H9 (cell line): ENCODE measurements at regions not wholly inside any gene's neighbourhood (a gene's known extent, or its start where the extent isn't known, plus 50 kb on each side); places are given as distances from the start of the nearest gene placed in this dataset.

Experiments used
- DNase-seq: peaks from one replicate; pipeline ENCODE4 v3.0.0-alpha.2; 2017
- H2AFZ ChIP-seq: one replicate; pipeline ENCODE4 v1.6.1; 2013; ENCODE audit warnings: mild to moderate bottlenecking, low read length, control low read depth, moderate library complexity
- H2AK5ac ChIP-seq: 2 replicates; pipeline ENCODE4 v1.6.1; 2013; ENCODE audit warnings: low read length, control low read depth, mixed read lengths; ENCODE audit not compliant: insufficient read length
- H2BK120ac ChIP-seq: one replicate; pipeline ENCODE4 v1.6.1; 2013; ENCODE audit warnings: low read depth, mild to moderate bottlenecking, low read length, control low read depth, inconsistent platforms; ENCODE audit not compliant: poor library complexity, severe bottlenecking
- H2BK12ac ChIP-seq: 2 replicates; pipeline ENCODE4 v1.6.1; 2013; ENCODE audit warnings: low read length, control low read depth, mixed read lengths, low read depth; ENCODE audit not compliant: insufficient read length
- H2BK15ac ChIP-seq: 2 replicates; pipeline ENCODE4 v1.6.1; 2013; ENCODE audit warnings: low read depth, low read length, control low read depth
- H2BK20ac ChIP-seq: one replicate; pipeline ENCODE4 v1.6.1; 2013; ENCODE audit warnings: low read depth, mild to moderate bottlenecking, low read length, control low read depth, inconsistent platforms; ENCODE audit not compliant: poor library complexity, severe bottlenecking
- H2BK5ac ChIP-seq: 2 replicates; pipeline ENCODE4 v1.6.1; 2013; ENCODE audit warnings: low read length, control low read depth, mixed read lengths; ENCODE audit not compliant: insufficient read length
- H3K14ac ChIP-seq: 2 replicates; pipeline ENCODE4 v1.6.1; 2013; ENCODE audit warnings: low read length, control low read depth; ENCODE audit not compliant: insufficient read depth
- H3K18ac ChIP-seq: 2 replicates; pipeline ENCODE4 v1.6.1; 2013; ENCODE audit warnings: low read depth, mild to moderate bottlenecking, mixed read lengths, low read length, control low read depth; ENCODE audit not compliant: insufficient read length
- H3K23ac ChIP-seq: 2 replicates; pipeline ENCODE4 v1.6.1; 2013; ENCODE audit warnings: low read length, control low read depth, mixed read lengths, low read depth; ENCODE audit not compliant: insufficient read length
- H3K23me2 ChIP-seq: 2 replicates; pipeline ENCODE4 v1.6.1; 2013; ENCODE audit warnings: low read depth, mild to moderate bottlenecking, mixed read lengths, low read length, control low read depth; ENCODE audit not compliant: insufficient read length, poor library complexity, severe bottlenecking
- H3K27ac ChIP-seq: 2 replicates; pipeline ENCODE4 v1.5.1; 2013; ENCODE audit warnings: low read length, control low read depth, mixed read lengths, low read depth; ENCODE audit not compliant: insufficient read length
- H3K27me3 ChIP-seq: 2 replicates; pipeline ENCODE4 v1.6.1; 2013; ENCODE audit warnings: low read length, control low read depth, inconsistent platforms; ENCODE audit not compliant: insufficient read depth
- H3K4ac ChIP-seq: 2 replicates; pipeline ENCODE4 v1.6.1; 2013; ENCODE audit warnings: low read depth, mild to moderate bottlenecking, control low read depth, inconsistent platforms, low read length, moderate library complexity
- H3K4me1 ChIP-seq: 2 replicates; pipeline ENCODE4 v1.6.1; 2013; ENCODE audit warnings: low read length, control low read depth, inconsistent platforms; ENCODE audit not compliant: insufficient read depth
- H3K4me2 ChIP-seq: 2 replicates; pipeline ENCODE4 v1.6.1; 2013; ENCODE audit warnings: low read length, control low read depth, mixed read lengths; ENCODE audit not compliant: insufficient read length, insufficient read depth
- H3K56ac ChIP-seq: 2 replicates; pipeline ENCODE4 v1.6.1; 2013; ENCODE audit warnings: low read depth, mild to moderate bottlenecking, mixed read lengths, low read length, control low read depth; ENCODE audit not compliant: insufficient read length
- H3K79me1 ChIP-seq: 2 replicates; pipeline ENCODE4 v1.6.1; 2013; ENCODE audit warnings: low read depth, mild to moderate bottlenecking, moderate library complexity, low read length, control low read depth, inconsistent platforms; ENCODE audit not compliant: insufficient read depth, poor library complexity, severe bottlenecking
- H3K79me2 ChIP-seq: 2 replicates; pipeline ENCODE4 v1.6.1; 2013; ENCODE audit warnings: low read length, control low read depth, inconsistent platforms; ENCODE audit not compliant: insufficient read depth
- H3K9ac ChIP-seq: 2 replicates; pipeline ENCODE4 v1.6.1; 2013; ENCODE audit warnings: low read length, control low read depth, mixed read lengths; ENCODE audit not compliant: insufficient read length; ENCODE audit errors: extremely low read depth
- H3K9me3 ChIP-seq: one replicate; pipeline ENCODE4 v1.6.1; 2013; ENCODE audit warnings: low read depth, low read length, inconsistent platforms; ENCODE audit not compliant: control insufficient read depth
- H3T11ph ChIP-seq: one replicate; pipeline ENCODE4 v1.6.1; 2013; ENCODE audit warnings: mild to moderate bottlenecking, low read length, control low read depth, inconsistent platforms
- H4K20me1 ChIP-seq: one replicate; pipeline ENCODE4 v1.6.1; 2013; ENCODE audit not compliant: control insufficient read depth, insufficient read length, insufficient read depth
- H4K5ac ChIP-seq: 2 replicates; pipeline ENCODE4 v1.6.1; 2013; ENCODE audit warnings: low read depth, mild to moderate bottlenecking, mixed read lengths, low read length, control low read depth; ENCODE audit not compliant: insufficient read length
- H4K8ac ChIP-seq: replicated peaks from 2 replicates; pipeline ENCODE4 v1.6.1; 2013; ENCODE audit warnings: low read length, control low read depth, mixed read lengths, low read depth; ENCODE audit not compliant: insufficient read length
- H4K91ac ChIP-seq: 2 replicates; pipeline ENCODE4 v1.6.1; 2013; ENCODE audit warnings: low read depth, mild to moderate bottlenecking, moderate library complexity, mixed read lengths, low read length, control low read depth; ENCODE audit not compliant: insufficient read length
- H3K27ac Mint-ChIP-seq, 3 experiments: 2 replicates in 2 of 3; 3 replicates in 1 of 3; pipeline ENCODE4 v1.8.0; 2020 to 2021; ENCODE audit warnings: mixed read lengths in 3 of 3, mild to moderate bottlenecking in 1 of 3, moderate library complexity in 1 of 3
- H3K27me3 Mint-ChIP-seq: 2 replicates; pipeline ENCODE4 v1.8.0; 2021; ENCODE audit warnings: low read depth, mild to moderate bottlenecking, moderate library complexity, mixed read lengths
- H3K36me3 Mint-ChIP-seq, 3 experiments: 2 replicates in 2 of 3; 3 replicates in 1 of 3; pipeline ENCODE4 v1.8.0; 2020 to 2021; ENCODE audit warnings: low read depth in 3 of 3, mixed read lengths in 3 of 3; ENCODE audit not compliant: insufficient read depth in 1 of 3
- H3K4me1 Mint-ChIP-seq, 2 experiments: 2 replicates each; pipeline ENCODE4 v1.8.0; 2020; ENCODE audit warnings: mixed read lengths in 2 of 2
- H3K4me3 Mint-ChIP-seq, 2 experiments: 2 replicates in 1 of 2; 3 replicates in 1 of 2; pipeline ENCODE4 v1.8.0; 2020 to 2021; ENCODE audit warnings: mild to moderate bottlenecking in 2 of 2, mixed read lengths in 2 of 2, moderate library complexity in 1 of 2
- H3K9me3 Mint-ChIP-seq, 2 experiments: 2 replicates in 1 of 2; 3 replicates in 1 of 2; pipeline ENCODE4 v1.8.0; 2020; ENCODE audit warnings: mild to moderate bottlenecking in 2 of 2, mixed read lengths in 2 of 2, moderate library complexity in 1 of 2
- WGBS: extraction: QIAGEN DNeasy Blood & Tissue Kit; methylation state at CpG from one replicate; pipeline ENCODE4 v1.1.7; 2013; ENCODE audit warnings: missing lambda C conversion rate, low lambda C conversion rate, mixed read lengths; ENCODE audit not compliant: insufficient read length; ENCODE audit errors: extremely low coverage; 5-methylcytosine and 5-hydroxymethylcytosine counted together
- TF ChIP-seq, protein P1 (sequence below): fragments of 200-600 bp; sonication (generic); conservative IDR thresholded peaks from 3 replicates; pipeline ENCODE4 v1.8.0; 2021; ENCODE audit warnings: antibody characterized with exemption, mild to moderate bottlenecking

DNA sequence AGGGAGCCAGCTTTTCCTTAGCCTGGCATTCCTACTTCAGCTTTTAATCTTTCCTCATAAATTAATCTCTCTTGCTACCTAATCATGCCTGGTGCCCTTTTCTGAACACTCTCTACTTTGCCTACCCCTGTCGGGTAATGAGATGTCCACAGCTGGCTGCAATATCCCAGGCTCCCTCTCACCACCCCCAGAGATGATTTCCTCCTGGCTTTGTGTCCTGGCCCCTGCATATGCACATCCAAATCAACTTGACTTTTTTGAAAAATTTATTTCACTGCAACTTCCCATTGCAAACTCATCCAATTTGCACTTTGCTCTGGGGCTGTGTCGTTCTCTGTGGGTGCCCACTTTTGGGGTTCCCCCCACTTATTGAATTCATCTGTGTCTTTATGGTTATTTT, 218.1 kb upstream of the SKOR2 start:
- Mint-ChIP-seq H3K9me3 (no peaks in the 10 kb centered on the region), H3K4me1 (peaks cover 6% of the 10 kb centered on the region in 2 experiments; a peak in 3 of 4 replicates), H3K27me3 (peaks cover 1% of the 10 kb centered on the region; the same call in 1 of the 2 replicates), H3K4me3 (no peak overlapping the region; a peak in 1 of 5 replicates), H3K36me3 (no peaks in the 10 kb centered on the region), H3K27ac (0 out of 7 replicates have a peak overlapping the region, but pooled peaks of 1 of the 3 experiments have one; percentile 36)
- Histone ChIP-seq H3K23ac (no peak overlapping the region), H3K23me2 (peaks cover 3% of the 10 kb centered on the region), H4K8ac (no peak overlapping the region), H3K27ac (no peak overlapping the region), H3K79me2 (no peaks in the 10 kb centered on the region), H3K27me3 (no peaks in the 10 kb centered on the region), H2BK12ac (no peak overlapping the region), H4K5ac (no peak overlapping the region), H2BK15ac (no peak overlapping the region), H2AFZ (no peak overlapping the region), H3K14ac (no peak overlapping the region), H2AK5ac (no peak overlapping the region), H3K18ac (no peak overlapping the region), H3K56ac (no peak overlapping the region), H3K4me2 (no peak overlapping the region), H3K4me1 (peaks cover 7% of the 10 kb centered on the region; the same call in 1 of the 2 replicates), H4K91ac (no peak overlapping the region), H4K20me1 (no peaks in the 10 kb centered on the region), H3T11ph (no peak overlapping the region), H2BK120ac (no peak overlapping the region), H3K79me1 (no peaks in the 10 kb centered on the region), H3K9me3 (no peaks in the 10 kb centered on the region), H2BK5ac (no peak overlapping the region), H3K4ac (no peak overlapping the region), H3K9ac (no peak overlapping the region), H2BK20ac (no peak overlapping the region)
- WGBS = no CpG with 5 or more reads among the region's 2 CpGs
- no peak for DNase-seq
- TF ChIP-seq, protein P1, sequence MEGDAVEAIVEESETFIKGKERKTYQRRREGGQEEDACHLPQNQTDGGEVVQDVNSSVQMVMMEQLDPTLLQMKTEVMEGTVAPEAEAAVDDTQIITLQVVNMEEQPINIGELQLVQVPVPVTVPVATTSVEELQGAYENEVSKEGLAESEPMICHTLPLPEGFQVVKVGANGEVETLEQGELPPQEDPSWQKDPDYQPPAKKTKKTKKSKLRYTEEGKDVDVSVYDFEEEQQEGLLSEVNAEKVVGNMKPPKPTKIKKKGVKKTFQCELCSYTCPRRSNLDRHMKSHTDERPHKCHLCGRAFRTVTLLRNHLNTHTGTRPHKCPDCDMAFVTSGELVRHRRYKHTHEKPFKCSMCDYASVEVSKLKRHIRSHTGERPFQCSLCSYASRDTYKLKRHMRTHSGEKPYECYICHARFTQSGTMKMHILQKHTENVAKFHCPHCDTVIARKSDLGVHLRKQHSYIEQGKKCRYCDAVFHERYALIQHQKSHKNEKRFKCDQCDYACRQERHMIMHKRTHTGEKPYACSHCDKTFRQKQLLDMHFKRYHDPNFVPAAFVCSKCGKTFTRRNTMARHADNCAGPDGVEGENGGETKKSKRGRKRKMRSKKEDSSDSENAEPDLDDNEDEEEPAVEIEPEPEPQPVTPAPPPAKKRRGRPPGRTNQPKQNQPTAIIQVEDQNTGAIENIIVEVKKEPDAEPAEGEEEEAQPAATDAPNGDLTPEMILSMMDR = no peak
